ENCODE measurements at regions not wholly inside any gene's neighbourhood (a gene's known extent, or its start where the extent isn't known, plus 50 kb on each side); places are given as distances from the start of the nearest gene placed in this dataset.

GRCh38 chr12:94783343-94783742, 133.0 kb upstream of the TMCC3 start:
- no peaks in the 10 kb centered on the region for H3K27me3 ChIP-seq
- peaks cover 0 to 5% (median 0%) of the 10 kb centered on the region in 4 donors for H3K4me1 ChIP-seq
- H3K36me3 ChIP-seq: no peaks in the 10 kb centered on the region
- WGBS (ENCODE audit: insufficient coverage, low coverage, low lambda C conversion rate, missing lambda C conversion rate): 22% methylated on average over 3 of the region's 3 CpGs
- intact Hi-C loops (cut with DNase I): no loop called here
- no peak overlapping the region for H3K27ac ChIP-seq
- TF ChIP-seq, protein P1, sequence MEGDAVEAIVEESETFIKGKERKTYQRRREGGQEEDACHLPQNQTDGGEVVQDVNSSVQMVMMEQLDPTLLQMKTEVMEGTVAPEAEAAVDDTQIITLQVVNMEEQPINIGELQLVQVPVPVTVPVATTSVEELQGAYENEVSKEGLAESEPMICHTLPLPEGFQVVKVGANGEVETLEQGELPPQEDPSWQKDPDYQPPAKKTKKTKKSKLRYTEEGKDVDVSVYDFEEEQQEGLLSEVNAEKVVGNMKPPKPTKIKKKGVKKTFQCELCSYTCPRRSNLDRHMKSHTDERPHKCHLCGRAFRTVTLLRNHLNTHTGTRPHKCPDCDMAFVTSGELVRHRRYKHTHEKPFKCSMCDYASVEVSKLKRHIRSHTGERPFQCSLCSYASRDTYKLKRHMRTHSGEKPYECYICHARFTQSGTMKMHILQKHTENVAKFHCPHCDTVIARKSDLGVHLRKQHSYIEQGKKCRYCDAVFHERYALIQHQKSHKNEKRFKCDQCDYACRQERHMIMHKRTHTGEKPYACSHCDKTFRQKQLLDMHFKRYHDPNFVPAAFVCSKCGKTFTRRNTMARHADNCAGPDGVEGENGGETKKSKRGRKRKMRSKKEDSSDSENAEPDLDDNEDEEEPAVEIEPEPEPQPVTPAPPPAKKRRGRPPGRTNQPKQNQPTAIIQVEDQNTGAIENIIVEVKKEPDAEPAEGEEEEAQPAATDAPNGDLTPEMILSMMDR (IDR thresholded peaks at IDR 0.05): no peak
- no peak for TF ChIP-seq POLR2A (IDR thresholded peaks at IDR 0.05)
- H3K9me3 ChIP-seq: no peaks in the 10 kb centered on the region
- DNase-seq: no peak
- no peak overlapping the region for H3K4me3 ChIP-seq
- peak; percentile 47 to 56 (median 51) for ATAC-seq

- no peaks in the 10 kb centered on the region for H3K9me3 ChIP-seq
- no peak for TF ChIP-seq POLR2A (IDR thresholded peaks at IDR 0.05)
- TF ChIP-seq, protein P1 (IDR thresholded peaks at IDR 0.05): no peak
- no peak overlapping the region for H3K27ac ChIP-seq
- H3K27me3 ChIP-seq: no peaks in the 10 kb centered on the region
- intact Hi-C loops (cut with DNase I): no loop called here
- ATAC-seq (no peak), DNase-seq (no peak)
- no peak overlapping the region for H3K4me3 ChIP-seq
- no peaks in the 10 kb centered on the region for H3K36me3 ChIP-seq
- WGBS (ENCODE audit: insufficient coverage, low coverage, low lambda C conversion rate, missing lambda C conversion rate): 80% methylated on average over 2 of the region's 2 CpGs
- peaks cover 0 to 5% (median 0%) of the 10 kb centered on the region in 4 donors for H3K4me1 ChIP-seq
These were observed 131.5 kb upstream of the TMCC3 start for GRCh38 chr12:94781835-94782234.

GRCh38 chr12:94779485-94779884, 129.1 kb upstream of the TMCC3 start:
- Histone ChIP-seq H3K27ac (no peak overlapping the region), H3K27me3 (no peaks in the 10 kb centered on the region), H3K36me3 (no peaks in the 10 kb centered on the region), H3K4me1 (peaks cover 0 to 5% (median 0%) of the 10 kb centered on the region in 4 donors), H3K4me3 (no peak overlapping the region), H3K9me3 (no peaks in the 10 kb centered on the region)
- ATAC-seq (no peak), DNase-seq (no peak)
- TF ChIP-seq, protein P1 (IDR thresholded peaks at IDR 0.05): no peak
- no peak for TF ChIP-seq POLR2A (IDR thresholded peaks at IDR 0.05)
- WGBS (ENCODE audit: insufficient coverage, low coverage, low lambda C conversion rate, missing lambda C conversion rate): 67% methylated on average over 6 of the region's 6 CpGs
- intact Hi-C loops (cut with DNase I): no loop called here

- intact Hi-C loops (cut with DNase I): no loop called here
- H3K4me1 ChIP-seq: no peaks in the 10 kb centered on the region
- no peaks in the 10 kb centered on the region for H3K9me3 ChIP-seq
- H3K27ac ChIP-seq: no peak overlapping the region
- ATAC-seq: peak in 1 of 4 donors; percentile 62
- H3K27me3 ChIP-seq: no peaks in the 10 kb centered on the region
- WGBS (ENCODE audit: insufficient coverage, low coverage, low lambda C conversion rate, missing lambda C conversion rate): 56% methylated on average over 5 of the region's 5 CpGs
- no peak overlapping the region for H3K4me3 ChIP-seq
- no peak for DNase-seq
- no peak for TF ChIP-seq POLR2A (IDR thresholded peaks at IDR 0.05)
- TF ChIP-seq, protein P1 (IDR thresholded peaks at IDR 0.05): no peak
- H3K36me3 ChIP-seq: no peaks in the 10 kb centered on the region
These were observed 127.6 kb upstream of the TMCC3 start for GRCh38 chr12:94777936-94778335.

DNA sequence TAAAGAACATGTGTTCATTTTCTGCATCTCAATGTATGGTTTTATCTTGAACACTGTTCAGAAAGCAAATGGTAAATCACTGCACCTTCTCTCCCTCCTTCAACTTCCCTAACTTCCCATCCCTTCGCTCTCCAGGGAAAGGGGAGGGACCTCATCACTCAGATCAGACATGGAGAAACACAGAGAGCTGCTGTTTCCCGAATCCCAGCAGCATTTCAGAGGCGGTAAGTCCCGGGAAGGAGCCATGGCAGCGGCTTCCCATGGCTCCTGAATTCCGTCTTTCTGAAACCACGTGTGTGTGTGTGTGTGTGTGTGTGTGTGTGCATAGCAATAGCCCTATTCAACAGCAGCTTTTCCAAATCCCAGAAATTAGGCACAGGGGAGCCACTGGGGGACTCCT, 125.4 kb upstream of the TMCC3 start:
- 76% methylated on average over 7 of the region's 7 CpGs for WGBS (ENCODE audit: insufficient coverage, low coverage, low lambda C conversion rate, missing lambda C conversion rate)
- H3K4me3 ChIP-seq: no peak overlapping the region
- intact Hi-C loops (cut with DNase I): no loop called here
- no peaks in the 10 kb centered on the region for H3K4me1 ChIP-seq
- DNase-seq (no peak), ATAC-seq (no peak)
- no peaks in the 10 kb centered on the region for H3K27me3 ChIP-seq
- no peak overlapping the region for H3K27ac ChIP-seq
- H3K36me3 ChIP-seq: no peaks in the 10 kb centered on the region
- H3K9me3 ChIP-seq: no peaks in the 10 kb centered on the region
- no peak for TF ChIP-seq POLR2A (IDR thresholded peaks at IDR 0.05)
- TF ChIP-seq, protein P1 (IDR thresholded peaks at IDR 0.05): no peak
